ENCODE measurements at regions not wholly inside any gene's neighbourhood (a gene's known extent, or its start where the extent isn't known, plus 50 kb on each side); places are given as distances from the start of the nearest gene placed in this dataset.
A peak's percentile ranks its signal among the peaks of the same experiment; 100 is the strongest.

GRCh38 chr14:53336729-53337128 lies 183.6 kb upstream of the DDHD1 start:
- DNase-seq: no peak

- no peak for DNase-seq
These were observed 180.7 kb upstream of the DDHD1 start for GRCh38 chr14:53333809-53334208.

- no peak for DNase-seq
These were observed 178.8 kb upstream of the DDHD1 start for GRCh38 chr14:53331921-53332320.

GRCh38 chr14:53331247-53331646 lies 178.1 kb upstream of the DDHD1 start:
- DNase-seq: peak; percentile 86

- no peak for DNase-seq
These were observed 177.3 kb upstream of the DDHD1 start for GRCh38 chr14:53330441-53330840.

- no peak for DNase-seq
These were observed 175.7 kb upstream of the DDHD1 start for GRCh38 chr14:53328841-53329240.

GRCh38 chr14:53327716-53328115 lies 174.6 kb upstream of the DDHD1 start:
- DNase-seq: peak; percentile 42

GRCh38 chr14:53325176-53325806 lies 172.2 kb upstream of the DDHD1 start:
- peak; percentile 16 for DNase-seq

- DNase-seq: no peak
These were observed 163.4 kb upstream of the DDHD1 start for GRCh38 chr14:53316504-53316903.

GRCh38 chr14:53310412-53310811 lies 157.3 kb upstream of the DDHD1 start:
- no peak for DNase-seq

- peak; percentile 33 for DNase-seq
These were observed 153.8 kb upstream of the DDHD1 start for GRCh38 chr14:53306911-53307310.

- DNase-seq: peak; percentile 49
These were observed 153.2 kb upstream of the DDHD1 start for GRCh38 chr14:53306267-53306721.

- DNase-seq: peak; percentile 51
These were observed 151.7 kb upstream of the DDHD1 start for GRCh38 chr14:53304726-53305381.

- peak; percentile 37 for DNase-seq
These were observed 143.0 kb upstream of the DDHD1 start for GRCh38 chr14:53295985-53296582.

- DNase-seq: no peak
These were observed 142.2 kb upstream of the DDHD1 start for GRCh38 chr14:53295372-53295771.

- no peak for DNase-seq
These were observed 133.2 kb upstream of the DDHD1 start for GRCh38 chr14:53286301-53286700.

- no peak for DNase-seq
These were observed 132.7 kb upstream of the DDHD1 start for GRCh38 chr14:53285821-53286220.

- DNase-seq: no peak
These were observed 131.9 kb upstream of the DDHD1 start for GRCh38 chr14:53285064-53285463.

GRCh38 chr14:53278602-53279506 lies 125.7 kb upstream of the DDHD1 start:
- peak; percentile 53 for DNase-seq

GRCh38 chr14:53273671-53274072 lies 120.5 kb upstream of the DDHD1 start:
- no peak for DNase-seq

GRCh38 chr14:53265025-53265424 lies 111.9 kb upstream of the DDHD1 start:
- no peak for DNase-seq

- no peak for DNase-seq
These were observed 107.8 kb upstream of the DDHD1 start for GRCh38 chr14:53260928-53261327.

- no peak for DNase-seq
These were observed 107.2 kb upstream of the DDHD1 start for GRCh38 chr14:53260286-53260685.

Data from fibroblast of upper back skin (primary cell).